ENCODE measurements at regions not wholly inside any gene's neighbourhood (a gene's known extent, or its start where the extent isn't known, plus 50 kb on each side); places are given as distances from the start of the nearest gene placed in this dataset.
"Not testable (repeated sequence)": the region's sequence is repeated elsewhere in the genome, so short reads cannot be mapped to it uniquely, and the experiment has no call there.

DNA sequence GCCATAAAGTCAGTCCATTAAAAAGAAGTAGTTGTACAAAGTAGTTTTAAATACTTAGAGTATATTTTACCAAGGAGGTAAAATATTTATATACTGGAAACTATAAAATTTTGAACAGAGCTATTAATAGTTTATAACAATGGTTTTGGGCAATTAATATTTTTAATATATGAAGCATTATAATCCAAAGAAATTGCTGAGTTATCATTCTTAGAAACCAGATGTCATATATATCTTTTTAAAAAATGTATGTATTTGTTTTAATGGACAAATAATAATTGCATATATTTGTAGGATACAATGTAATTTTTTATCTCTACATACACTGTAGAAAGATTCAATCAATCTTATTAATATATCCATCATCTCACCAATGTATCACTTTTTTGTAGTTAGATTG is 207.8 kb downstream of the CXXC4 start:
- H3K36me3 ChIP-seq: no peaks in the 10 kb centered on the region
- no peak overlapping the region for H3K27ac ChIP-seq
- TF ChIP-seq, protein P1, sequence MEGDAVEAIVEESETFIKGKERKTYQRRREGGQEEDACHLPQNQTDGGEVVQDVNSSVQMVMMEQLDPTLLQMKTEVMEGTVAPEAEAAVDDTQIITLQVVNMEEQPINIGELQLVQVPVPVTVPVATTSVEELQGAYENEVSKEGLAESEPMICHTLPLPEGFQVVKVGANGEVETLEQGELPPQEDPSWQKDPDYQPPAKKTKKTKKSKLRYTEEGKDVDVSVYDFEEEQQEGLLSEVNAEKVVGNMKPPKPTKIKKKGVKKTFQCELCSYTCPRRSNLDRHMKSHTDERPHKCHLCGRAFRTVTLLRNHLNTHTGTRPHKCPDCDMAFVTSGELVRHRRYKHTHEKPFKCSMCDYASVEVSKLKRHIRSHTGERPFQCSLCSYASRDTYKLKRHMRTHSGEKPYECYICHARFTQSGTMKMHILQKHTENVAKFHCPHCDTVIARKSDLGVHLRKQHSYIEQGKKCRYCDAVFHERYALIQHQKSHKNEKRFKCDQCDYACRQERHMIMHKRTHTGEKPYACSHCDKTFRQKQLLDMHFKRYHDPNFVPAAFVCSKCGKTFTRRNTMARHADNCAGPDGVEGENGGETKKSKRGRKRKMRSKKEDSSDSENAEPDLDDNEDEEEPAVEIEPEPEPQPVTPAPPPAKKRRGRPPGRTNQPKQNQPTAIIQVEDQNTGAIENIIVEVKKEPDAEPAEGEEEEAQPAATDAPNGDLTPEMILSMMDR (IDR thresholded peaks at IDR 0.05 in 8 of 11, conservative IDR thresholded peaks at IDR 0.05 in 3 of 11): no peak
- TF ChIP-seq POLR2A (IDR thresholded peaks at IDR 0.05) (no peak), POLR2AphosphoS5 (IDR thresholded peaks at IDR 0.05) (no peak)
- peaks cover 0 to 22% (median 0%) of the 10 kb centered on the region in 8 donors for H3K9me3 ChIP-seq
- DNase-seq: no peak
- H3K4me1 ChIP-seq: no peaks in the 10 kb centered on the region
- intact Hi-C loops (cut with DNase I; ENCODE audit: low total_unique reads): no loop called here
- no peak overlapping the region for H3K4me3 ChIP-seq
- H3K27me3 ChIP-seq (replicated peaks in 1 of 7): no peaks in the 10 kb centered on the region

GRCh38 chr4:104283303-104283702 is 211.4 kb downstream of the CXXC4 start:
- Histone ChIP-seq H3K4me1 (no peaks in the 10 kb centered on the region), H3K9me3 (no peaks in the 10 kb centered on the region), H3K4me3 (no peak overlapping the region), H3K27me3 (replicated peaks in 1 of 7) (no peaks in the 10 kb centered on the region), H3K27ac (no peak overlapping the region), H3K36me3 (no peaks in the 10 kb centered on the region)
- DNase-seq: no peak
- TF ChIP-seq POLR2A (IDR thresholded peaks at IDR 0.05) (no peak), POLR2AphosphoS5 (IDR thresholded peaks at IDR 0.05) (no peak)
- TF ChIP-seq, protein P1 (IDR thresholded peaks at IDR 0.05 in 8 of 11, conservative IDR thresholded peaks at IDR 0.05 in 3 of 11): no peak
- intact Hi-C loops (cut with DNase I; ENCODE audit: low total_unique reads): no loop called here

DNA sequence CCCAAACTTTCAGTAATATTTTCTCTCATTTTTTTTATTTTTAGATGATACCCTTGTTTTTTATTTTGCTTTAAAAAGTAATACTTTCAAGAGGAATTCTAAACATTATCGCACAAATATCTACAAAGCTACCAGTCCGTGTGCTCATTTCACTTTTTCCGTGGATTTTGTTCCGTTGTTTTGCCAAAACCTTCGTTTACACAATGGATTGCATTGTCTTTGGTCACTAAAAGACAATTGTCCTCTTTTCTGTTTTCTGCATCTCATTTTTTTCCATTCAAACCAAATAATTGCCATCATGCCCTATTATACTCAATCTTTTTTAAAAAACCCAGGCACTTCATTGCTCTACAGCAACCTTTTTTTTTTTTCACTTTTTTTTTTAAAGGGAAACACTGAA is 214.9 kb downstream of the CXXC4 start:
- Histone ChIP-seq H3K9me3 (no peaks in the 10 kb centered on the region), H3K27ac (no peak overlapping the region), H3K27me3 (replicated peaks in 1 of 7) (no peaks in the 10 kb centered on the region), H3K4me3 (no peak overlapping the region), H3K36me3 (no peaks in the 10 kb centered on the region), H3K4me1 (no peaks in the 10 kb centered on the region)
- TF ChIP-seq POLR2A (IDR thresholded peaks at IDR 0.05) (no peak), POLR2AphosphoS5 (IDR thresholded peaks at IDR 0.05) (no peak)
- 72 to 86% (median 80%) methylated on average over 5 of the region's 5 CpGs for WGBS, 5 donors
- intact Hi-C loops (cut with DNase I; ENCODE audit: low total_unique reads): no loop called here
- DNase-seq: no peak

DNA sequence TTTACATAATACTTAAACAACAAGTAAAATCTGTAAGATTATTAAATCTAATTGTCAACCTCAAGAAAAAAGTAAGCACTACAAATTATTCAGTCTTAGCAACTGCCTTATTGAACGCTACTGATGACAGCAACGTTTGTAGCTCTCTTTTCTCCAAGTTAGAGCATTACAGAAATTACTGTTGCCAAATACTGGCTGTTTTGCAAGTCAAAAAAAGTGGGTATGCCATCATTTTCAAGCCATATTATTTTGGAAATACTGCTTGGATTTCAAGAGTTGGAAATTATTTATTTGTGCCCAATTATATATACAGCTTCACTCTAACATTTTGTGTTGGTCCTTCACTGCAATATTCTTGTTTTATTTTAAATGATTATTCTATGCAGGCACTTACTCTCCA is 221.7 kb downstream of the CXXC4 start:
- TF ChIP-seq POLR2AphosphoS5 (IDR thresholded peaks at IDR 0.05) (no peak), POLR2A (IDR thresholded peaks at IDR 0.05) (no peak)
- TF ChIP-seq, protein P1 (IDR thresholded peaks at IDR 0.05 in 8 of 11, conservative IDR thresholded peaks at IDR 0.05 in 3 of 11): no peak
- 58 to 78% (median 75%) methylated on average over 2 of the region's 2 CpGs for WGBS, 5 donors
- Histone ChIP-seq H3K4me3 (no peak overlapping the region), H3K27me3 (replicated peaks in 1 of 7) (no peaks in the 10 kb centered on the region), H3K36me3 (no peaks in the 10 kb centered on the region), H3K4me1 (no peaks in the 10 kb centered on the region), H3K9me3 (no peaks in the 10 kb centered on the region), H3K27ac (no peak overlapping the region)
- DNase-seq: no peak
- intact Hi-C loops (cut with DNase I; ENCODE audit: low total_unique reads): no loop called here

DNA sequence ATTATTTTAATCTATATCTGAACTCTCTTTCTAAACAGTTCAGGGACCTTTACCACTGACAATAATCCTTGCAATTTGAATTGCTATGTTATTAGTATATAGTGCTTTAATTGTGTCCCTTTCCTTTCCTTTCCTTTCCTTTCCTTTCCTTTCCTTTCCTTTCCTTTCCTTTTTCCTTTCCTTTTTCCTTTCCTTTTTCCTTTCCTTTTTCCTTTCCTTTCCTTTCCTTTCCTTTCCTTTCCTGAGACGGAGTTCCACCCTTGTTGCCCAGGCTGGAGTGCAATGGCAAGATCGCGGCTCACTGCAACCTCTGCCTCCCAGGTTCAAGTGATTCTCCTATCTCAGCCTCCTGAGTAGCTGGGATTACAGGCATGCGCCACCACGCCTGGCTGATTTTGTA is 225.1 kb downstream of the CXXC4 start:
- H3K27me3 ChIP-seq (replicated peaks in 1 of 7); H3K4me1 ChIP-seq; H3K27ac ChIP-seq; H3K9me3 ChIP-seq; H3K4me3 ChIP-seq; intact Hi-C loops (cut with DNase I; ENCODE audit: low total_unique reads); DNase-seq; H3K36me3 ChIP-seq: not testable (repeated sequence)
- 84 to 93% (median 91%) methylated on average over 5 of the region's 5 CpGs for WGBS, 5 donors
